Left ventricle myocardium inferior (tissue), 1 donor: ENCODE measurements at regions not wholly inside any gene's neighbourhood (a gene's known extent, or its start where the extent isn't known, plus 50 kb on each side); places are given as distances from the start of the nearest gene placed in this dataset.

Experiments
- DNase-seq: peaks from one replicate; pipeline ENCODE4 v3.0.0-alpha.2; 2020
- H3K27ac ChIP-seq: fragments of 200-600 bp; replicated peaks from 2 replicates; pipeline ENCODE4 v1.8.0; 2021
- H3K27me3 ChIP-seq: fragments of 200-600 bp; 2 replicates; pipeline ENCODE4 v1.8.0; 2021; ENCODE audit warnings: low read depth
- H3K36me3 ChIP-seq: fragments of 200-600 bp; 2 replicates; pipeline ENCODE4 v1.8.0; 2021
- H3K4me1 ChIP-seq: fragments of 200-600 bp; 2 replicates; pipeline ENCODE4 v1.8.0; 2021
- H3K4me3 ChIP-seq: fragments of 200-600 bp; 2 replicates; pipeline ENCODE4 v1.8.0; 2021; ENCODE audit warnings: mild to moderate bottlenecking, moderate library complexity
- H3K9me3 ChIP-seq: fragments of 200-600 bp; replicated peaks from 2 replicates; pipeline ENCODE4 v1.8.0; 2021
- CTCF ChIP-seq: fragments of 200-600 bp; IDR thresholded peaks from 2 replicates; pipeline ENCODE4 v1.8.0; 2021; ENCODE audit warnings: antibody characterized with exemption, mild to moderate bottlenecking, borderline replicate concordance
- intact Hi-C: fragments of 100-400 bp; cut with micrococcal nuclease; formaldehyde crosslinking; loops from one replicate; pipeline ENCODE4 v1.11.0; 2022
- donor health status: DM: no; HTN: yes; CAD: no; lungs with severe emphysema.

GRCh38 chr7:106565428-106565827 is 95.5 kb downstream of the CCDC71L start:
- Histone ChIP-seq H3K36me3 (no peaks in the 10 kb centered on the region), H3K4me3 (no peak overlapping the region), H3K9me3 (no peaks in the 10 kb centered on the region), H3K27me3 (no peaks in the 10 kb centered on the region), H3K4me1 (peaks cover 6% of the 10 kb centered on the region), H3K27ac (no peak overlapping the region)
- TF ChIP-seq CTCF = no peak
- intact Hi-C loops = no loop called here
- DNase-seq = no peak

DNA sequence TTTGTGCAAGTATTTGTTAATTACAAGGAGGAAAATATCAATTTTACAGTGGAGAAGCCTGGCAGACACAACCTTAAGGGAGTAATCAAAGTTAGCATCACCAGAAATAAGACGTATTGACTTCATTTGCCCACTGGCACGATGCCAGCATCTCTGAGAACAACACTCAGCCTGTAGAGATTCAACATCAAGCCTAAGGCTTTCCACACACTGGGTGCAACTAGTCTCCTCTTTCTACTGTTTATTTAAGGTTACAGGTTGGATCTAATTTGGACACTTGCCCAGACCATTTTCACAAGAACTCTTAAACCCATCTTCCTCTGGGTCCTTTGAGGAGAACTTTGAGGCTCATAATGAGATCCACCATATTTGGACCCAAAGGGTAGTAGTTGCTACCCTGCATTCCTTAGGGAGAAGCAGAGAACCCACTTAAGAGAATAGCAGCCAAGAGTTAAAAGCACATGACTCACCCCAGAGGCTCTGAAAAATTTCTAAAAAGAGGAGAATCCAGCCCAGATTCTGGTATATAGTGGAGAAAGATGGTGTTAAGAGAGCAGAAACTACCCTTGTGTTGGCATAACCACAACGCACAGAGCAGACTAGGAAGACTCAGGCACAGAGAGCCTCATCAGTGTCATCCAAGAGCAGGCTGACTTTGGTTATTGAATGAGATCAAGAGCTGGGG is 97.3 kb downstream of the CCDC71L start:
- no peak for DNase-seq
- Histone ChIP-seq H3K9me3 (peaks cover 2% of the 10 kb centered on the region), H3K36me3 (no peaks in the 10 kb centered on the region), H3K27ac (no peak overlapping the region), H3K27me3 (peaks cover 8% of the 10 kb centered on the region), H3K4me1 (peaks cover under 1% of the 10 kb centered on the region), H3K4me3 (no peak overlapping the region)
- TF ChIP-seq CTCF = no peak
- intact Hi-C loops = no loop called here

GRCh38 chr7:106562711-106563366 is 98.1 kb downstream of the CCDC71L start:
- no peak overlapping the region for H3K27ac ChIP-seq
- intact Hi-C loops = no loop called here
- no peaks in the 10 kb centered on the region for H3K36me3 ChIP-seq
- H3K4me3 ChIP-seq = no peak overlapping the region
- no peak for TF ChIP-seq CTCF
- no peaks in the 10 kb centered on the region for H3K4me1 ChIP-seq
- H3K27me3 ChIP-seq = peaks cover 8% of the 10 kb centered on the region
- DNase-seq = no peak
- H3K9me3 ChIP-seq = peaks cover 8% of the 10 kb centered on the region

DNA sequence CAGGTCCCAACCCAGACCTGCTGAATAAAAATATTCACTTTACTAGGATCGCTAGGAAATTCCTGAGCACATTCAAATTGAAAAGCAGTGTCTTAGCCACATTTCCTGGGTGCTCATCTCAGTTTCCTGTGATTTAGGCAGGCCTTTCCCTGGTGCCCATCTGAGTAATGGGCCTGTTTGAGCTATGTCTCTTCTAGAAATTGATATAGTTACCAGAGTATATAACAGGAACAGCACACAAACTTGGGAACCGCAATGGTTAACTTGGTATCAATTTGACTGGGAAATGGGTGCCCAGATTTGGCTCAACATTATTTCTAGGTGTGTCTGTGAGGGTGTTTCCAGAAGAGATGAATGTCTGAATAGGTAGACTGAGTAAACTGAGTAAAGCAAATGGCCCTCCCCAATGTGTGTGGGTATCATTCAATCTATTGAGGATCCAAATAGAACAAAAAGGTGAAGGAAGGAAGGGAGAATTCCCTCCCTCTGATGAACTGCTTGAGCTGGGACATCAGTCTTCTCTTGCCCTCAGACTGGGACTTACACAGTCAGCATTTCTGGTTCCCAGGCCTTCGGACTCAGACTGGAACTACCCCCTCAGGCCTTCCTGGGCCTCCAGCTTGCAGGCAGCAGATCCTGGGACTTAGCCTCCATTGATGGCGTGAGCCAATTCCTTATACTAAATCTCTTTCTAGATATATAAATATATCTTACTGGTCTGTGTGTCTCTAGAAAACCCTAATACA is 99.1 kb downstream of the CCDC71L start:
- H3K27ac ChIP-seq = no peak overlapping the region
- DNase-seq = no peak
- no peak for TF ChIP-seq CTCF
- intact Hi-C loops = no loop called here
- no peak overlapping the region for H3K4me3 ChIP-seq
- no peaks in the 10 kb centered on the region for H3K36me3 ChIP-seq
- H3K9me3 ChIP-seq = peaks cover 8% of the 10 kb centered on the region
- no peaks in the 10 kb centered on the region for H3K4me1 ChIP-seq
- peaks cover 8% of the 10 kb centered on the region for H3K27me3 ChIP-seq

DNA sequence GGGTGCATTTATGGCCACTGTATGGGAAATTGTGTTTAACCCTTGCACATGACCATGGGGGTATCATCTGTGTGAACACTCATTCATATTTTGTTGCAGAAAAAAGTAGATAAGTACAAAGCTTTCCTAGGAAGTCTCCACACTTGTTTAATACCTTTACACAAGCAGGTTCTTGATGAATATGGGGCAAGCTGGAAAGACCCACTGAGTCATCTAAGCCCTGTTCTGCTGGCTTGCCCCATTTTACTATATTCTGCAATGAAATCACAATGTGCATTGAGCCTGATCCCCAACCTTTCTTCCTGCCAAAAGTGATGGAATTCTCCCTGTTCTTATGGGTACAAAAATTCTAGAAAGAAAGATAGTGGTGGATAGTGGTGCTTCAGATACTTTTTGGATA is 99.8 kb downstream of the CCDC71L start:
- intact Hi-C loops = no loop called here
- TF ChIP-seq CTCF = no peak
- H3K27ac ChIP-seq = no peak overlapping the region
- peaks cover 8% of the 10 kb centered on the region for H3K27me3 ChIP-seq
- H3K4me1 ChIP-seq = no peaks in the 10 kb centered on the region
- no peak overlapping the region for H3K4me3 ChIP-seq
- H3K36me3 ChIP-seq = no peaks in the 10 kb centered on the region
- peaks cover 8% of the 10 kb centered on the region for H3K9me3 ChIP-seq
- no peak for DNase-seq
